Natural killer cell treated with Interleukin-12 subunit alpha and Interleukin-12 subunit beta and Interleukin-15 and Interleukin-18, amount 100 ng/mL, for 72 hours (primary cell): ENCODE measurements at regions not wholly inside any gene's neighbourhood (a gene's known extent, or its start where the extent isn't known, plus 50 kb on each side); places are given as distances from the start of the nearest gene placed in this dataset.
A peak's percentile ranks its signal among the peaks of the same experiment; 100 is the strongest.

Source experiments
- ATAC-seq, 2 donors: fragments of 150-1000 bp; cut with Tn5 transposase in 1 of 2; sonication (Bioruptor Pico), chemical (Tn5 transposase) in 1 of 2; 2 replicates each; pipeline ENCODE4 v1.10.0; 2021
- DNase-seq: peaks from one replicate; pipeline ENCODE4 v3.0.0; 2022; ENCODE audit warnings: low spot score
- H3K27ac Mint-ChIP-seq, 2 donors: 1 replicate in 1 of 2; 2 replicates in 1 of 2; pipeline ENCODE4 v1.8.0; 2022; ENCODE audit warnings: mixed read lengths in 2 of 2, mild to moderate bottlenecking in 1 of 2, moderate library complexity in 1 of 2
- H3K27me3 Mint-ChIP-seq, 2 donors: 1 replicate in 1 of 2; 2 replicates in 1 of 2; pipeline ENCODE4 v1.8.0; 2022; ENCODE audit warnings: mixed read lengths in 2 of 2
- H3K36me3 Mint-ChIP-seq: one replicate; pipeline ENCODE4 v1.8.0; 2022; ENCODE audit warnings: mixed read lengths
- H3K4me1 Mint-ChIP-seq, 2 donors: 1 replicate in 1 of 2; 2 replicates in 1 of 2; pipeline ENCODE4 v1.8.0; 2022; ENCODE audit warnings: low read depth in 2 of 2, mixed read lengths in 2 of 2, mild to moderate bottlenecking in 1 of 2
- H3K4me3 Mint-ChIP-seq: one replicate; pipeline ENCODE4 v1.8.0; 2022; ENCODE audit warnings: mixed read lengths
- H3K9me3 Mint-ChIP-seq: 2 replicates; pipeline ENCODE4 v1.8.0; 2022; ENCODE audit warnings: mixed read lengths

DNA sequence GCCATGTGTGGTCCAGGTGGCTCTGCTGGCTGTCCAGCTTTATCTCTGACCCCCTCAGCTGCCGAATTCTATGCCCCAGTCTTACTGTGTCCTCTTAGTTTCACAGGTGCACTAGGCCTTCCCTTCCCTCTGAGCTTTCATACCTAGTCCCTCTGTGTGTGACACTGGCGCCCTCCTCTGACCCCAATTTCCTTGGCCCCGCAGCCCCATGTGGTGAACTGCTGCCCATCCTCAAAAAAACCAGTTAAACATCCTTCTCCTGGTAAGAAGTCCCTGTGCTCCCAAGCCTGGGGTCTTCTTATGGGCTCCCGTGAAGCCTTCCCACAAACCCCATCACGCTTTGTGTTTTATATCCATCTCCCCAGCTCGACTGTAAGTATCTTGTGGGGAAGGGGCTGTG, 93.9 kb upstream of the TSPAN2 start:
- Mint-ChIP-seq H3K9me3 (no peaks in the 10 kb centered on the region), H3K36me3 (no peaks in the 10 kb centered on the region), H3K27ac (no peak overlapping the region), H3K4me3 (no peak overlapping the region), H3K4me1 (peaks cover 0 to 3% of the 10 kb centered on the region in 2 donors), H3K27me3 (peaks cover 14 to 15% of the 10 kb centered on the region in 2 donors)
- ATAC-seq (no peak), DNase-seq (no peak)

- H3K9me3 Mint-ChIP-seq = no peaks in the 10 kb centered on the region
- no peaks in the 10 kb centered on the region for H3K4me1 Mint-ChIP-seq
- no peak overlapping the region for H3K4me3 Mint-ChIP-seq
- DNase-seq = no peak
- H3K27ac Mint-ChIP-seq = no peak overlapping the region
- H3K36me3 Mint-ChIP-seq = no peaks in the 10 kb centered on the region
- no peak for ATAC-seq
- H3K27me3 Mint-ChIP-seq = peaks cover 4 to 8% of the 10 kb centered on the region in 2 donors
Measured at GRCh38 chr1:115182012-115182715, 92.9 kb upstream of the TSPAN2 start.

GRCh38 chr1:115181231-115181630, 91.9 kb upstream of the TSPAN2 start:
- peaks cover 0 to 4% of the 10 kb centered on the region in 2 donors for H3K27me3 Mint-ChIP-seq
- no peak for ATAC-seq

DNA sequence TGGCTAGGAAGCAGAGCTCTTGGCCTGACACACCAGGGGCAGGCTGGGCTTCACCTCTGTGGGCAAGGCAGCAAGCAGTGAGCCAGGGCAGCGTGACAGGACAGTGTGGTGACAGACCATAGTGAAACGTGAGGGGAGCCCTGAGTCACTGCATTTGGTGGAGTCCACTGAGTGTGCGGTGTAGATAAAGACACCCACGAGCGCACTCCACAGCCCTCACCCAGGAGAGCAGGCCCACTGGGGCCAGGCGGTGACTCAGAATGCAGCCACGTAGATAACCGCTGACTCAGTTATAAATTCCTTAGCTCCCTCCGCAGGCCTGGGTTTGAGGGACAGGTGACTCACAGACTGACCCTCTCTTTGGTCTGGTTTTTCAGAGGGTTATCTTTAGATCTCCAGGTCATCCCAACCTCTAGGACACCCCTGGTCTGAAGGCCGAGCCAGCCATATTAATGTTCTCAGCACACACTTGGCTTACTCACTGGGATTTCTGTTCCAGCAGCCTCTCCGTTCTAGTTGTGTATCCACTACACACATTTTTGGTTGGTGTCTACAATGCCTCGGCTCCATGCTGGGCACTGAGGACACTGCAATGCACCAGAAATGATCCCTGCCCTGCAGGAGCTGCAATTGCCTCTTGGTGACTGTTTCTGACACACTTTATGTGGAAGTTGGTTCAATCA, 90.2 kb upstream of the TSPAN2 start:
- Mint-ChIP-seq H3K4me3 (no peak overlapping the region), H3K27ac (no peak overlapping the region), H3K36me3 (no peaks in the 10 kb centered on the region), H3K9me3 (no peaks in the 10 kb centered on the region), H3K27me3 (peaks cover 7 to 8% of the 10 kb centered on the region in 2 donors), H3K4me1 (no peaks in the 10 kb centered on the region)
- ATAC-seq (peak; percentile 14 to 29), DNase-seq (no peak)

More at GRCh38 chr1:115181231-115181630, 91.9 kb upstream of the TSPAN2 start:
- no peak for DNase-seq
- H3K36me3 Mint-ChIP-seq = no peaks in the 10 kb centered on the region
- H3K4me1 Mint-ChIP-seq = no peaks in the 10 kb centered on the region
- H3K4me3 Mint-ChIP-seq = no peak overlapping the region
- H3K9me3 Mint-ChIP-seq = no peaks in the 10 kb centered on the region
- H3K27ac Mint-ChIP-seq = no peak overlapping the region

- H3K36me3 Mint-ChIP-seq = no peaks in the 10 kb centered on the region
- H3K9me3 Mint-ChIP-seq = no peaks in the 10 kb centered on the region
- peaks cover 14 to 33% of the 10 kb centered on the region in 2 donors for H3K27me3 Mint-ChIP-seq
- DNase-seq (no peak), ATAC-seq (no peak)
- no peak overlapping the region for H3K27ac Mint-ChIP-seq
- H3K4me1 Mint-ChIP-seq = no peaks in the 10 kb centered on the region
- H3K4me3 Mint-ChIP-seq = no peak overlapping the region
Measured at GRCh38 chr1:115176189-115176588, 86.9 kb upstream of the TSPAN2 start.

DNA sequence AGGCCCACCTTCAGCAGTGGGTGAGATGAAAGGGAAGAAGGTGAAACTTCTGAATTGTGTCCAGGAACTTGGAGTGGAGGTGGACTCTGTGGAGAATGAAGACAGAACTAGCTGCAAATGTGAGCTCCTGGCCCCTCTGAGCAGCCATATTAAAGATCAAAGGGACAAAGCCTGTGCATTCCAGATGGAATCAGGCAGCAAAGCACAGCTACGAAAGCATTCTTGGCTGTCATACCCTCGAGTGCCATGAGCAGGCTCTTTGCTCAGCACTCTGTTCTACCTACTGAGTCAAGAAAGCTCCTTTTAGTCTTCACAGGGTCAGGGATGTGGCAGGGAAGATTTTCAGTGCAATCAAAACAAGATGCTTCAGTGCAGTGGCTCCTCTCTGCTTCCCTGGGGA, 86.3 kb upstream of the TSPAN2 start:
- no peaks in the 10 kb centered on the region for H3K36me3 Mint-ChIP-seq
- no peak overlapping the region for H3K4me3 Mint-ChIP-seq
- no peaks in the 10 kb centered on the region for H3K4me1 Mint-ChIP-seq
- ATAC-seq (no peak), DNase-seq (no peak)
- no peak overlapping the region for H3K27ac Mint-ChIP-seq
- H3K9me3 Mint-ChIP-seq = no peaks in the 10 kb centered on the region
- H3K27me3 Mint-ChIP-seq = peaks cover 14 to 38% of the 10 kb centered on the region in 2 donors

GRCh38 chr1:115173151-115173550, 83.8 kb upstream of the TSPAN2 start:
- no peak for ATAC-seq
- Mint-ChIP-seq H3K9me3 (no peaks in the 10 kb centered on the region), H3K4me3 (no peak overlapping the region), H3K4me1 (no peaks in the 10 kb centered on the region), H3K27ac (no peak overlapping the region), H3K27me3 (peaks cover 18 to 50% of the 10 kb centered on the region in 2 donors), H3K36me3 (no peaks in the 10 kb centered on the region)
- no peak for DNase-seq

DNA sequence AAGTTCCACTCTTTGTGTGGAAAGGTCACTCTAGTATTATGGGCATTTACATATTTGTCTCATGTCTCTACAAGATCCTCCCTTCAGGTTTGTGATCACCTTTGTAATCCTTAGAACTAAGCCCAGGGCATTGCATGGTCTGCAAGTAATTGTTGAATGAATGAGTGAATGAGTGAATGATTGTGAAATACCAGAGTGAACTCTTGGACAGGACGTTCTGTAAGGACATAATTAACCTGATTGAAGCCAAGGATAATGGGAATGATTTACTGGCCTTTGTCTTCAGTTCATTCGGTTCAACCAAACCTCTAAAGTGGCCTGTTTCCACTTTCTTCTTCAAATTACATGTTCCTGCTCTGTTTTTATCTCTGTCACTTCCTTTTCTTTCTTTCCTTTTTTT, 83.0 kb upstream of the TSPAN2 start:
- Mint-ChIP-seq H3K9me3 (no peaks in the 10 kb centered on the region), H3K4me3 (no peak overlapping the region), H3K36me3 (no peaks in the 10 kb centered on the region), H3K4me1 (no peaks in the 10 kb centered on the region), H3K27me3 (peaks cover 22 to 59% of the 10 kb centered on the region in 2 donors), H3K27ac (no peak overlapping the region)
- DNase-seq (no peak), ATAC-seq (no peak)

GRCh38 chr1:115170961-115171392, 81.7 kb upstream of the TSPAN2 start:
- no peak overlapping the region for H3K4me3 Mint-ChIP-seq
- ATAC-seq (no peak), DNase-seq (no peak)
- H3K36me3 Mint-ChIP-seq = no peaks in the 10 kb centered on the region
- H3K9me3 Mint-ChIP-seq = no peaks in the 10 kb centered on the region
- no peak overlapping the region for H3K27ac Mint-ChIP-seq
- H3K27me3 Mint-ChIP-seq = peaks cover 26 to 68% of the 10 kb centered on the region in 2 donors
- H3K4me1 Mint-ChIP-seq = no peaks in the 10 kb centered on the region

DNA sequence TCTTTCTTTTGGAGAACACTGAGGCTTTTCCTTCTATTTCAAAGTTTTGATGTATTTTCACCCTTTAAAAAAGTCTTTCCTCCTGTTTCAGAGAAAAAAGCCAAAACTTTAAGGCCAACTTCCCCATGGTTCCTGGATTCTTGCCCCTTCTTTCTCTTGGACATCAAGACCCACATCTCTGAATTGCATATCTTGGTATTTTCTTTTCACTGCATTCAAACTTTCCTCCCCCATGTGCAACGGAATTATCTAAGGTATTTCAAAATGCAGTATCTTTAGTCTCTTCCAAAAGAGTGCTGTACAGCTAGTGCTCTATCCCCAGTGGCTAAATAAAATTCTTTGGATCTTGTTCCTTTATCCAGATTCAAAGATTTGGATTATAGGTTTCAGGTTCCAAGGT, 81.1 kb upstream of the TSPAN2 start:
- Mint-ChIP-seq H3K27me3 (peaks cover 29 to 72% of the 10 kb centered on the region in 2 donors), H3K4me1 (no peaks in the 10 kb centered on the region), H3K9me3 (no peaks in the 10 kb centered on the region), H3K4me3 (no peak overlapping the region), H3K27ac (no peak overlapping the region), H3K36me3 (no peaks in the 10 kb centered on the region)
- ATAC-seq (no peak), DNase-seq (no peak)

GRCh38 chr1:115168026-115168425, 78.7 kb upstream of the TSPAN2 start:
- Mint-ChIP-seq H3K27me3 (peaks cover 28 to 62% of the 10 kb centered on the region in 2 donors), H3K4me1 (no peaks in the 10 kb centered on the region), H3K36me3 (no peaks in the 10 kb centered on the region), H3K27ac (no peak overlapping the region), H3K9me3 (no peaks in the 10 kb centered on the region), H3K4me3 (no peak overlapping the region)
- DNase-seq = no peak
- no peak for ATAC-seq

- H3K27ac Mint-ChIP-seq = no peak overlapping the region
- H3K4me3 Mint-ChIP-seq = no peak overlapping the region
- ATAC-seq = no peak
- H3K36me3 Mint-ChIP-seq = no peaks in the 10 kb centered on the region
- DNase-seq = no peak
- H3K9me3 Mint-ChIP-seq = no peaks in the 10 kb centered on the region
- H3K27me3 Mint-ChIP-seq = peaks cover 20 to 51% of the 10 kb centered on the region in 2 donors
- H3K4me1 Mint-ChIP-seq = no peaks in the 10 kb centered on the region
Measured at GRCh38 chr1:115166531-115167091, 77.3 kb upstream of the TSPAN2 start.

GRCh38 chr1:115165776-115166175, 76.5 kb upstream of the TSPAN2 start:
- peaks cover 18 to 44% of the 10 kb centered on the region in 2 donors for H3K27me3 Mint-ChIP-seq
- no peak overlapping the region for H3K27ac Mint-ChIP-seq
- no peak for ATAC-seq
- no peaks in the 10 kb centered on the region for H3K36me3 Mint-ChIP-seq
- no peak for DNase-seq
- no peaks in the 10 kb centered on the region for H3K9me3 Mint-ChIP-seq
- no peaks in the 10 kb centered on the region for H3K4me1 Mint-ChIP-seq
- no peak overlapping the region for H3K4me3 Mint-ChIP-seq
